Stimulated activated CD8-positive, alpha-beta memory T cell treated with anti-CD3 and anti-CD28 coated beads, Interleukin-4, amount 100 ng/mL, for 24 hours (primary cell): ENCODE measurements at regions not wholly inside any gene's neighbourhood (a gene's known extent, or its start where the extent isn't known, plus 50 kb on each side); places are given as distances from the start of the nearest gene placed in this dataset.
"Not testable (repeated sequence)": the region's sequence is repeated elsewhere in the genome, so short reads cannot be mapped to it uniquely, and the experiment has no call there.

Source experiments
- DNase-seq: peaks from one replicate; pipeline ENCODE4 v3.0.0-alpha.2; 2020; ENCODE audit warnings: low read depth

DNA sequence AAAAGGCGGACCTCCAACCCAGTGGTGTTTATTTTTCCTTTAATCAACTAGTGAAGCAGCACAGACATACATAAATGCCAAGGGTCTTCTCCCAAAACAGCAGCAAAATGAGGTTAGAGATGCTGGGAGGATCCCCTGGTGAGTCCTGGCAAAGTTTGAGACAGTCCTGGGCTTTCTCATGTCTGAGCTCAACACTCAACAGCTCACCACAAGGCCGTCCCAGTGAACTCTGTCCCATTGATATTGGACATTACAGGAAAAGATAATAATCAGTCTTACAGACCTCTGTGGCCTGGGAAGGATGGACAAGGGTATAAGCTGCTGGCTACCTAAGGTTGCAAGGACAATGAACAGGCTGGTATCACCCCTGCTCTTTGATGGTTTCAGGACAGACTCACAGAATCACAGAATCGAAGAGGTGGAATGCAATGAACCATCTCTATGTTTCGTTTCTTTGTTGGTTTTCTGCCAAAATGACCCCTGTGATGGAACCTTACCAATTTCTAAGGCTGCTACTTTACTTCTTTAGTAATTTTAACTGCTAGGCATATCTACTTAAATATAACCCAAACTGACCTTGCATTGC is 551.8 kb downstream of the RAB28 start:
- no peak for DNase-seq

DNA sequence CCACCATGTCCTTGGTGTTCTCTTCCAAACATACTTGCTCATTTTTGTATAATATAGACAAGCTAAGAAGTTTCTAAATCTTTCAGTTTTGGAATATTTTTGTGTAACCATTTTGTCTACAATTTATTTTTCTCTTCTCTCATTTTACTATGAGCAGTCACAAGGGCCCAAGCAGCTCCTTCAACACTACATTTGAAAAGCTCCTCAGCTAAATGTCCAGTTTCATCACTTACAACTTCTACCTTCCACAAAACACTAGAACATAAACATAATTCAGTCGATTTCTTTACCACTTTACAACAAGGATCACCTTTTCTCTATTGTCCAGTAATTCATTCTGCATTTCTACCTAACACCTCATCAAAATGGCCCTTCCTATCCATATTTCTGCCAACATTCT is 554.4 kb downstream of the RAB28 start:
- no peak for DNase-seq

DNA sequence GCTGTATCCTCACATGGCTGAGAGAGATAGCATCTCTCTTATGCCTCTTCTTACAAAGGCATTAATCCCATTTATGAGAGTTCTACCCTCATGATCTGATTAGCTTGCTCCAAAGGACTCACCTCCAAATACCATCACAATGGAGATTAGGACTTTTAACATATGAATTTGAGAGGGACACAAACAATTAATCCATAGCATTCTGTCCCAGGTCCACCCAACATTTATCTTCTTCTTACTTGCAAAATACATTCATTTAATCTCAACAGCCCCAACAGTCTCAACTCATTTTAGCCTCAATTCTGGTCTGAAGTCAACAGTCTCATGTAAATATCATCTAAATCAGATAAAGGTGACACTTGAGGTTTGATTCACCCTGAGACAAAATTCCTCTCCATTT is 555.4 kb downstream of the RAB28 start:
- no peak for DNase-seq

DNA sequence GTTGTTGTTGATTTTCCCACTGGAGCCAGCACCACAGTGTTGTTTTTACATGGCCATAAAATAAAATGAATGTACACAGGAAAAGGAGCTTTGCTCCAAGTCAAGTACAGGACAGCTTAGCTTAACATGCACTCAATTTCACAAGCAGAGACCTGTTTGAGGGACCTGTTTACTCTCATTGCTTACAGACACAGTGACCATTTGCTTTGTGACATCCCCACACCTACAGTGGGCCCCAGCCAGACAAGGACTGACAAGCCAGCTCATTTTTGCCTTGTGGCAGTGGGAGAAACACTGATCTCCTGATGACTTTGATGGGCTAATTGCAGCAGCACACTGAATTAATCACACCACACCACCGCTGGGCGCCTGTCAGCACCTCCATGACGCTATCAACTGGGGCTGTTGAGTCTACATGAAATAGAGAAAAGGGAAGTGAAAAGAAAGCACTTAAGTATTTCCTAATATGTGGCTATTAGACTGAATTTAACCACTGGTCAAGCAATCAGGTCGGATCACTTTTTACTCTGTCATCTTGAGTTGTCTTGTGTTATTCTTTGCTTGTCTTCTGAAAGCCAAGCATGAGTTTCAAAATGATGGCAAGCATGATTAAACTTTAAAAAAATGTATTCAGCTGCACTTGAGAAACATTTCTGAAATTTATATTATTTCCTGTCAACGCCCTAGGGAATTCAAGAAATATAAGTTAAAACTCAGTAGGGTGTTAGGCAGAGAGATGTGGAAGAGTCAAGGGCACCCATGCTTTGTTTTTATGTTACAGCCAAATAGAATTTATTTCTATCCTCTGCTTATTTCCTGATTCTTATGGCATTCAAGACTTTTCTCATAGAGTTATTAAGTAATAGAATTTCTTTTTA is 557.7 kb downstream of the RAB28 start:
- no peak for DNase-seq

DNA sequence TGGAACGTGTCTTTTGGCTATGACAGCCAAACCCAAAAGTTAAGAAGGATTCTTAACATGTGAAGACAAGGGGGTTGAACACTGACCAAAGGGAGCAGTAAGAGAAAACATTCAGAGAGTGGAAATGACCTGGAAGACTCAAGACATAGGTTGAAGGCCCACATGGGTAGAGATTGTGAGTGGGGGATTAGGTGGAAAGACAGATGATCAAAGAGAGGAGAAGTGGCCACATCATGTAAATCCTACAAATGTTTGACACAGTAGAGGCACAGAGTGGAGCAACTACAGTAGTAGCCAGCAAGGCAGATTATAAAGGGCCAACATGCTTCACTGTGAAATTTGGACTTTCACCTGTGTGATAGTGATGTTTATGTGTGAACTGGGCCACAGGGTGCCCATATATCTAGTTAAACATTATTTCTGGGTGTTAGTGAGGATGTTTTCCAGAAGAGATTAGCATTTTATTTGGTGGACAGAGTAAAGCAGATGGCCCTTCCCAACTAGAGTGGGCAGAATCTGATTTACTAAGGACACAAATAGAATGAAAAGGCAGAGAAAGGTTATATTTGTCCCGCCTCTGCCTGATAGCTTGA is 559.3 kb downstream of the RAB28 start:
- DNase-seq, result no peak

DNA sequence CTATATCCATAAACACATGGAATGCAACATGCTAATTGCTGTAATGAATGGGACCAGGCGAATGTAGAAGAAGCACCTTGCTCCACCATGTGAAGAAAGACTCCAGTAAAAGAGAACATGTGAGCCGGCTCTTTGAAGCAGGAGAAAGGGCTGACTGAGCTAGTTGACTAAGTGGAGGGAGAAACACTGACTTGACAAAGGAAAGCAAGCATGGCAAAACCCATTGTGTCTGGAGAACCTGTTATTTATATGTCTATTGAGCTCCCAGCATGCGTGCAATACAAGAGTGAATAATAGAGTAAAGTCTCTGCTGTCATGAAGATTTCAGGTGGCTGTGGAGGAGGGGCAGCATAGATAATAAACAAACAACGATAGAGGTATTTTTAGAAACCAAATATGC is 559.9 kb downstream of the RAB28 start:
- no peak for DNase-seq

DNA sequence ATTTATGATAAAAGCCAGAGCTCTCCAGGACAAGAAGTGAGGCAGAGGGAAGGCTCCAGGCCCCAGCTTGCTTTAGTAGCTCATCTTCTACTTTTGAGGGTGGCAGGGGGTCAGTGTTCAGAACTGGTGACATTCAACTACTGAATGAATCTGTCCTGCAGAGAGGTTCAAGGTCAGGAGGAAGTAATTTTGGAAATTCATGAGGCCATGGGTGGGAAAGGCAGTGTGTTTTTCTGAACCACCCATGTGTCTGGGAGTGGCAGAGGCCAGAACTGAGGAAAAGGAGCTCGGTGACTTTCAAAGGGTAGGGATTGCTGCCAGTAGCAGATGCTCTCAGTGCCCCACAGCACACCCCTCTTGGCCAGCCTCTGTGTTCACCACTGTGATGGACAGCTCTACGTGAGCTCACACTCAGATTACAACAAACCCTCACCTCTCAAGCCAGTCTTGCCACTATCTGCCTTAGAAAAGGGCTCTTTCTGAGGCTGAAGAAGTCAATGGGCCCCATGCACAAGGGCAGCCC is 571.2 kb downstream of the RAB28 start:
- DNase-seq, result no peak

DNA sequence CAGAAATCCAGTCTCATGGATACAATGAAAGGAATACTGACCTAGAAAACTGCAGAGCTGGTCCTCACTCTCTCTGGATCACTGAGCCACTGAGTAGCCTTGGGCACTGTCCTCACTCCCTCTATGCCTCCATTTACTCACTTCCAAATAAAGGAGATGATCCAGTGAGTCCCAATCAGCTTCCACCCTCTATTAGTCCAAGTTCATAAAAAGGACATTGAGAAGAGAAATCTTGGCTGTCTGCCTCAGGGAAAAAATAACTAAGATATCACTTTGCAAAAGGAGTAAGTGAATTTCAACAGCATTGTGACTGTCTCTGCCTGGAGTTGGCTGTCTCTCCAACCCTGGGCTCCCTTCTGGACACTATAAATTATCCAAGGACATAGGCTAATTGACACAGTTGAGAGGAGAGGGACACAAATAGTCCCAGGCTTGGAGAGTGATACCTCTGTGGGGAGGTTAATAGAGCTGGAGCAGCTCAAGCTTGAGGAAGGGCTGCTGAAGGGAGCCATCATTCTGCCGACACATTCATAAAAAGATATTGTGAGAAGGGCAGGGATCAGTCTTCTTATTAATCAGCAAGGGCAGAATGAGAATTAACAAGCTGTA is 572.3 kb downstream of the RAB28 start:
- DNase-seq, result no peak

DNA sequence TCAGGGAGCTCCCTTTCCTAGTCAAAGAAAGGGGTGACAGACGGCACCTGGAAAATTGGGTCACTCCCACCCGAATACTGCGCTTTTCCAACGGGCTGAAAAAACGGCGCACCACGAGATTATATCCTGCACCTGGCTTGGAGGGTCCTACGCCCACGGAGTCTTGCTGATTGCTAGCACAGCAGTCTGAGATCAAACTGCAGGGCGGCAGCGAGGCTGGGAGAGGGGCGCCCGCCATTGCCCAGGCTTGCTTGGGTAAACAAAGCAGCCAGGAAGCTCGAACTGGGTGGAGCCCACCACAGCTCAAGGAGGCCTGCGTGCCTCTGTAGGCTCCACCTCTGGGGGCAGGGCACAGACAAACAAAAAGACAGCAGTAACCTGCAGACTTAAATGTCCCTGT is 580.5 kb downstream of the RAB28 start:
- DNase-seq, result not testable (repeated sequence)

DNA sequence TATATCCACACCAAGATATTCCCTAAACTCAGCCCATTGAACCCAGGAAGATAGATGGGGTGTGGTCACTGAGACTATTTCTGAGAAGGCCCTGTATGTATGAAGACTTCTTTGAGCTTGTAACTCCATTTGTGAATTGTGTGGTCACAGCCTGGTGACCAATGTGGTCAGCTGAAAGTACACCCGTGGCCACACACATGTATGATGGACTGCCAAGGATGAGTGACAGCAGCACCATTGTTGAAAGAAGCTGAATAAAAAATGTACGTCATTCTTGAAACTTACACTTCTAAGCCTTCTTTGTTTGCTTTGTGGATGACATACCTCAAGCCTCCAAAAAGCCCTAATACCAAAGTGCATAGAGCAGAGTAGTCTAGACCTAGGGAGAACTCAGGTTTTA is 581.4 kb downstream of the RAB28 start:
- DNase-seq, result no peak

DNA sequence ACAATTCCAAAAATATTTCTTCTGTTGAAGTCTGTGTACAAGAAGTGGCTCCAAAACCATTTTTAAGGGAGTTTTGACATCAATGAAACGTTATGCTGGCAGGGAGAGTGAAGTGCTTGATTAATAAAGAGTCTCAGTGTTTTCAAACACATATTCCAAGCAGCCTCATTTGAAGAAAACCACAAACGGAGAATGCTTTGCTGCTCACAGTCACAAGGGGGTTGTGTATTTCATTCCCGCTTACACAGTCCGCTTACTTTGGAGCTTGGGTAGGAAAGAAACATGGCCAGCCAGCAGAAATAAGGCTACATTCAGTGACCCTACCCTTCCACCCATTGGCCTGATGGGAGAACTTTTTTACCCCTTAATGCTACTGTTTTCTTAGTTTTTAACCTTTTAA is 586.2 kb downstream of the RAB28 start:
- DNase-seq, result no peak

DNA sequence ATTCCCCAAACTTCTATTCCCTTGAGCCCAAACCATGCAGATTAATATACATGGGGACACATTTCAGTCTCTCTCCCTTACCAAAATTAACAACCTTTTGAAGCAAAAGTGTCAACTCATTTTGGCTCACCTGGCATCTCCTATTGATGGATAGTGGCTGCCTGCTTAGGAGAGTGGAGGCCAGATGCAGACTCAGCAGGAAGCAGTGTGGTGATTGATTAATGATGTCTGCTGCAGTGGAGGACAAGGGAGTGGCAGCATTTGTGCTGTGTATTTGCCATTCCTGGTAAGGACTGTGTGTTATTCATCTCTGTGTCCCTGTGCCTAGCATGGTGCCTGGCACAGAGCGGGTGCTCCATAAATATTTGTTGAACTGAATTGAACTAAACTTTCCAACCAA is 590.1 kb downstream of the RAB28 start:
- no peak for DNase-seq

DNA sequence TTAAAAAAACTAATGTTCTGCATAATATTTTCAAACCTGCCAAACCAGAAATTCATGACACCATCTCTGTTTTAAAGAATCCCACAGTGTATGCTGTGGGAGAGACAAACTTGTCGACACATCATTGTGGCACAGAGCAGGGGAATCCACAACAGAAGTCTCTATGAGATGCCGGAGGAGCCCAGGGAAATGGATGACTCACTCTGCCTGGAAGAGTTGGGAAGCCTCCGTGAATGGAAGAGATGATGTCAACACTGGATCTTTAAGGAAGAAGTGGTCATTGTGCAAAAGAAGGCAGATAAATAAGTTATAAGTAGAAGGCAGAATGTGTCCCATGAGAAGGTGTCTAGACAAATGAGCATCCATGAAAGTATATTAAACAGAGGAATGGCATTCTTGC is 595.1 kb downstream of the RAB28 start:
- no peak for DNase-seq

DNA sequence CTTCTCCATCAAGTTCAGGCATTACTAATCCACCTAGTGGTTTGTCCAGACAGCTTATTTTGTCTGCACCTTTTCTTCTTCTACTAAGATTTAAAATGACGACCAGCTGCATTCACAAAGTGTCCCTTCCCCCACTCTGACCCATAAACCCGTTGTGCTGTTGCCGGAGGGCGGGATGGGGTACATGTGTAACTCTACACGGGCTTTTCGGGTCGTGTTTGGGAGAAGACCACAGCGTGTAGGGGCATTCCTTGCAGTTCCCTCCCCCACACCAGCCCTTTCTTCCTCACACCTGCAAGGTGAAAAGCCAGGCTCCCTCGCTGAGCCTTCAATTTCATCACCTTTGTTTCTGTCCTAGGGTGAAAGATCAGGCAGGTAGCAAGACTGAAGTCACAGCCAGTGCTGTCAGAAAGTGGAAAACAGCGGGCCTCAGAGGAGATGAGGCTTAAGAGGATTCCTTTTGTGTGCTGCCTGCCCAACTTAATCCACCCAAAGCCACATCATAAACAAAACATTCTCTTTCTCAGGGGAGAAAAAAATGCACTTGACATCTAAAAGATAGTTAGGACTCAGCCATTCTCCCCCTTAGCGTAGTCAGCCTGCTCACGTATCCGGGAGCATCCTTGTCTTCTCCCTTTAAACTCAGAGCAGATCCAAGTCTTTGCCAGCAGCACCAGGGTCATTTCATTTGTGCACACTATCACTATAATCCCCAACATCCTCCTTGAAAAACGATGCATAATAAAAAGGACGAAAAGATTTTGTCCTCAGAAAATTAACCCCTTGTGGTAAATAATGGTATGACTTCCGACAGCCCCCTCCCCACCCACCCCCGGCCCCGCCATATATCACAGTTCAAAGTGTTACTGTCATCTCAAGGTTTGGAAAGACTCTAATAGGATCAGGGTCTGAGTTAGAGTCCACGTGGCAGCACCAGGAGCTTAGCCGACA is 599.0 kb downstream of the RAB28 start:
- DNase-seq, result no peak

DNA sequence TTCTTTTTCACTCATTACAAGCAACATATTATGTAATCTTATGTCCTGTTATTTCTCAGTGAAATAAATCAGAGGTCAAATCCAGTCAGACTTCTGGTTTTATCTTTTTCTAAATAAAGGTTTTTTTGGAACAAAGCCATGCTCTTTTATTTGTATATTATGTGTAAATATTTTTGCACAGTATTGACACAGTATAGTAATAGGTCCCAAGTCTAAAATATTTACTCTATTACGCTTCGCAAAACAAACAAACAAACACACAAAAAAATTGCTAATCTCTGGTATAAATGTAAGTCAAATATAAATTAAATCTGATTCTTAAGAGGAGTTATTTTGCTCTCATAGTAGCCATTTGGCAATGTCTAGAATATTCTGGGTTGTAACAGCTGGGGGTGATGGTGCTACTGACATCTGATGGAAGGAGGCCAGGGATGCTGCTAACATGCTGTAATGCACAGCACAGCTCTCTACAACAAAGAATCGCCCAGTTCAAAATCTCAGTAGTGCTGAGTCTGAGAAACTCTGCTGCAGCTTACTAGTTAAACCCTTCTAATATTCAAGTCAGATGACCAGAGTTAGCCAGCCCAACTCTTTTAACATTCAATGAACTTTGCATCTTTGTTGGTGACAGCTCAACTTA is 602.1 kb downstream of the RAB28 start:
- no peak for DNase-seq

DNA sequence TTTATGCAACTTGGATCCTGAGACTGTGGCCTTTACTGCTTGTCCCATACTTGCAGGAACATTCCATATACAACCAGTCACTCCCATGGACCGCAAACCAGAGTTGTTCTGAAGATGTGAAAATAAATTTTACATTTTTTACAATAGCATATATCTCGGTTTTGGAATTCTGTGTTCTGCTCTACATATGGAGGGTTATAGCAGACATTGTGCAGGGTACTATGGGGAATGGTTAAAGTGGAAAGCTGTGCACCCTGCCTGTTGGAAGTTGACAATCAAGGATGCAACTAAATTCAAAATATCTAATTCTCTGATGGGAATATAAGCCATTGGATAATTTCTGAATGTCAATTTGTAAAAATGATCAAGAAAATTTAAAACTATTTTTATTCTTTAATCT is 603.3 kb downstream of the RAB28 start:
- no peak for DNase-seq

DNA sequence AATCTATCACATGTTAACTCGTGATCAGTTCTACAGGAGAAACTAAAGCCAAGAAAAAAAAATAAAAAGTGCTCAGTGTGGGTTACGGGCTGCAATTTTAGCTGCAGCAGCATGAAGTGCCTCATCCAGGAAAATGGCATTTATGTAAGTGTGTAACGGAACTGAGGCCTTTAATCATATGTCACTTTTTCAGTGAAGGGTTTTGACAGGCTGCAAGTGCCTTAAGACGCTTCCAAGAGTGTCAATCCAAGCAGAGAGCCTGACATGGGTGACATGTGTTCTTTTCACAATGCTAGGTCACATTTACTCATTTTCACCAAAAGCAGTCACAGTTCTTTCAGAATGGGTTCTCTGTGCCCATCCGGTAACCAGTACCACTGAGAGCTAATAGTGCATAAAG is 604.6 kb downstream of the RAB28 start:
- no peak for DNase-seq

DNA sequence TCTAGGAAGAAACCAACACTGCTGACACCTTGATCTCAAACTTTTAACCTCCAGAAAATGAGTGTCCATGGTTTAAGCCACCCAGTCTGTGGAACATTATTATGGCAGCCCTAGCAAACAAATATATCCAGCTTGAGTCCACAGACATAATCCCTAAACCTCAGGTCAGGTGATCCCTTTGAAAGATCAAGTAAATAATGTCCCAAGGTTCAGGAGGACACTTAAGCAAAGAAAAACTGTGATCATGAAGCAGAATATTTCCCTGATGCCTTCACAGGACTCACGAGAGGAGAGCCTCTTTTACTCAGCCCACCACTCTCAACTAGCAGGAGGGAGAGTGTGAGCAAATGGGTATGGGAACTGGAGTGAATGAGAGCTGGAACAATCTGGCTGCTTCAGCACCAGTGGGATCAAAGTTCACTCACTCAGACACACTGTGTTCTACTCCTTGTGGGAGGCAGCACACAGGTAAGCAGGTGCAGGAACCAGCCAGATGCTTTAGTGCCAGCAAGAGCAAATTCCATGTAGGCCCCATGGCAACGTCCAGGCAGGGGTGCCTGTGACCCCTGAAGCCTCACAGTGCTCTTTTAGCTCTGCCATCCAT is 608.4 kb downstream of the RAB28 start:
- no peak for DNase-seq

DNA sequence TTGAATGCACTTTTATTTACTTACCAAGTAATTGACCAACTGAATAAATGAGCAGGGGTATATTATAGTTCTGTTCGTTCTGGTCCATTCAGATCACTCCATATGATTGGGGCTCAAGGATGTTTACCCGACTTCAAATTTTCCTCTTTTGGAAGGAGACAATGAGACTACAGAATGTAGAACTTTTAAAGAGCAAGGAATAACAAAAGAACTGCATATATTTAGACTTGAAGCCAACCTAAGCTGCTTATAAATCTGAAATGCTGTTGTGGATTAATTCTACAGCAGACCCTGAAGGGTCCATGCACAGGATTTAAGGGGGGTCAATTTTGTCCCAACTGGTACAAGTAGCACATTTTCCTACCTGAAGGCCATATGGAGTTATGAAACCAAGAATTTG is 610.8 kb downstream of the RAB28 start:
- no peak for DNase-seq

DNA sequence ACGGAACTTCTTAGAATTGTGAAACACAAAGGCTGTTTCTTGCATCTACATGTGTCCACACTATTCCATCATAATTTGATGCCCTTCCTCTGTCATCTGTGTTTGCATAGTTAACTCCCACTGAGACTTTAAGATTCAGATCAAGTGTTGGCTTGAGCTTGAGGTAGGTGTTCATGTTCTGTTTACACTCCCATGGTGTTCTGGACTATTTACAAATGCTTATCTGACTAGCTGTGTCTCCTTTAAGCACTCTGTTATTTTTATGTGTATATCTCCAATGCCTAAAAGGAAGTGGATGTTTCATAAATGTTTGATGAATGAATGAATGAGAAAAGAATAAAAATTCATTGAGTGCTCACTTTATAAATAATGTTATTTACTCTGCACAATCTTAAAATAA is 622.7 kb downstream of the RAB28 start:
- no peak for DNase-seq
